Muscle of back (tissue), 3 donors: ENCODE measurements at regions not wholly inside any gene's neighbourhood (a gene's known extent, or its start where the extent isn't known, plus 50 kb on each side); places are given as distances from the start of the nearest gene placed in this dataset.
A peak's percentile ranks its signal among the peaks of the same experiment; 100 is the strongest.

Experiments
- DNase-seq, 3 donors: peaks; one replicate each; pipeline versions ENCODE4 v3.0.0 to v3.0.0-alpha.2; 2013

DNA sequence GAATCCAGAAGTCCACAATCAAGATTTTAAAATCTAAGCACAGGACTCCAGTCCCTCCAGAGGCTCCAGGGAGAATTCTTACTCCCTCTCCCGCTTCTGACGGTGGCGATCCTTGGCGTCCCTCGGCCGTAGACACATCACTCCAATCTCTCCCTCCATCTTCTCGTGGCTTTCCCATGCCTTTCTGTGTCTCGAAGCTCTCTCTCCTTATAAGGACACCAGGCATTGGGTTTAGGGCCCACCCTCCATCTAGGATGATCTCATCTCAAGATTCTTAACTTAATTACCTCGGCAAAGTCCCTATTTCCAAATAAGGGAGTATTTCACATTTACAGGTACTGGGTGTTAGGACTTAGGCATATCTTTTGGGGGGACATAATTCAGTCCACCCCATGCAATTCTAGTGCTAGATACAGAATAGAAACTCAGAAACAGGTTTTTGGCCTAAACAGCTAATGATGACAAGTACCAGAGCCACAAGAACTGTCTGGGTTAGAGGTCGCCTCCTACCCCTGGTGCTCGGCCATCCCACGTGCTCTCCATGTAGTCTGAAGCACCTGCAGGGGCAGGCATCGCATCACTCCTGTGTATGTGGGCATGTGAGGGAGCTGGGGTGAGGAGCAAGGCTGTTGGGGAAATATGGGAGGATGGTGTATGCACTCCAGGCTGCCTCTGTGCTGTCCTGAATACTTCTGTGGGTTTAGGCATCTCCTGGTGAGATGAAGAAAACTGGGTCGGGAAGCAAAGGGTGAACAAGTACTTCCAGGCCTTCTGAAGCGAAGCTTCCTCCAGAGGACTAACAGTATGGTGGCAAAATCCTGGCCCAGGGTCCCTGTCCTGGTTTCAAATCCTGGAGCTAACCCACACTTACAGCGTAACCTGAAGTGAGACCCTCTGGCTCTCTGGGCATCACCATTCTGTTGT is 298.3 kb upstream of the ZMIZ1 start:
- peak in 1 of 3 donors; percentile 3 for DNase-seq

DNA sequence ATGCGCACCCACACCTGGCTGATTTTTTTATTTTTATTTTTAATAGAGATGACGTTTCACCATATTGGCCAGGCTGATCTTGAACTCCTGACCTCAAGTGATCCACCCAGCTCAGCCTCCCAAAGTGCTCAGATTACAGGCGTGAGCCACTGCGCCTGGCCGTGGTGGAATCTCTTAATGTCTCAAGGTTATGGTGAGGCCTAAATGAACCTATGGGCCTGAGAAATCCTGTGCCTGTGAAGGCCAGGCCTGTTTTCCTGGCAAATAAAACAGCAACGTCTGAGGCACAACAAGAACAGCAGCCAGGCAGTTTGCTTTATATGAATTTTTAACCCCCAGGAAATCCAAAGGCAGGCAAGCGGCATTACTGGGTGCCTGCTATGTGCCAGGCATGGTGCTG is 297.5 kb upstream of the ZMIZ1 start:
- DNase-seq: peak in 1 of 3 donors; percentile 66

DNA sequence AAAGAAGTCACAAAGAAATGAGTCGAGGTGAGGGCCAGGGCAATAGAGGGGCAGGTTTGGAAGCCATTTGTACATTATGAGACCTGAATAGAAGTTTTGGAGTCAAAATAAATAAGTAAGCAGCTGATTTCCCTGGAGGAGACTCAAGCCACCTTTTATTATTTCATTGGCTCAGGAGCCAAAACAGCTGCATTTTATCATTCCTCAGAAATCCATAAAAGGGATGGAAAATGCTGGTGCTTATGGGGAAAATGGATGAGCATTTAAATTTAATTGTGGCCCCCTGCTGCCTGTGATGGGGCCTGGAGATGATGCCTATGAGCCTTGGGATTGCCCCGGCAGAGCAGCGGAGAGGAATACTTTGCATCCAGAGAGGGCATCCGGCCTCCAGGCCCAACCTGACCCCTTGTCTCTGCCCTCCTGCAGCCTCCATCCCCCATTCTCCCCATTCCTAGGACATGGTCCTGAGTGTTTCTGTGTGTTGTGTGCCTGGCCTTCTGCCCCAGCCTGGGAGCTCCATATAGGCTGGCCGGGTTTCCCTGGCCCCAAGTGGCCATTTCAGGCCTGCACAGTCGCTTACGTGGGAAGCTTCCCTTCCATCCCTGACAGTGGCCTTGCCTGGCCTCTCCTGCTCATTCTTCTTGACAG is 296.8 kb upstream of the ZMIZ1 start:
- DNase-seq: peak in 2 of 3 donors; percentile 66 to 90

GRCh38 chr10:78772486-78772885 is 296.3 kb upstream of the ZMIZ1 start:
- DNase-seq: no peak

GRCh38 chr10:78772986-78773530 is 295.7 kb upstream of the ZMIZ1 start:
- DNase-seq: no peak

DNA sequence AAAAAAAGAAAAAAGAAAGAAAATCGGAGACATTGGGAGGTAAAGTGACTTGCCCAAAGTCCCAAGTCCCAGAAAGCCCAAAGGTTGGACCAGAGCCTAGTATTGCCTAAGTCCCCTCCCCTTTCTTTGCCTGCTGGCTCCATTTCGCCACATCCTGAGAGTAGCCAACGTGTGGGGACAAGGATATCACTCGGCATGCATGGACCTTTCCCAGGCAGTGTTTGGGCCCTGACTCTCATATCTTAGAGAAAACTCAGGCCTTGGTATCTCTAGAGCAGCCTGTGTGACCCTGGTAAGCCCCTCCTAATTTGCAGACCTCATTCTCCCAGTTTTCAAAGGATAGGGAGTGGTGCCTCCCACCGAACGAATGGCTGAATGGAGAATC is 294.2 kb upstream of the ZMIZ1 start:
- DNase-seq: no peak

GRCh38 chr10:78774999-78775711 is 293.6 kb upstream of the ZMIZ1 start:
- DNase-seq: peak in 1 of 3 donors; percentile 60

GRCh38 chr10:78775891-78776290 is 292.9 kb upstream of the ZMIZ1 start:
- DNase-seq: peak in 1 of 3 donors; percentile 30

- DNase-seq: no peak
Observed at GRCh38 chr10:78776756-78777155, 292.0 kb upstream of the ZMIZ1 start.

GRCh38 chr10:78777466-78777865 is 291.3 kb upstream of the ZMIZ1 start:
- peak in 2 of 3 donors; percentile 70 to 86 for DNase-seq

- DNase-seq: no peak
Observed at GRCh38 chr10:78777867-78778266, 290.9 kb upstream of the ZMIZ1 start.

DNA sequence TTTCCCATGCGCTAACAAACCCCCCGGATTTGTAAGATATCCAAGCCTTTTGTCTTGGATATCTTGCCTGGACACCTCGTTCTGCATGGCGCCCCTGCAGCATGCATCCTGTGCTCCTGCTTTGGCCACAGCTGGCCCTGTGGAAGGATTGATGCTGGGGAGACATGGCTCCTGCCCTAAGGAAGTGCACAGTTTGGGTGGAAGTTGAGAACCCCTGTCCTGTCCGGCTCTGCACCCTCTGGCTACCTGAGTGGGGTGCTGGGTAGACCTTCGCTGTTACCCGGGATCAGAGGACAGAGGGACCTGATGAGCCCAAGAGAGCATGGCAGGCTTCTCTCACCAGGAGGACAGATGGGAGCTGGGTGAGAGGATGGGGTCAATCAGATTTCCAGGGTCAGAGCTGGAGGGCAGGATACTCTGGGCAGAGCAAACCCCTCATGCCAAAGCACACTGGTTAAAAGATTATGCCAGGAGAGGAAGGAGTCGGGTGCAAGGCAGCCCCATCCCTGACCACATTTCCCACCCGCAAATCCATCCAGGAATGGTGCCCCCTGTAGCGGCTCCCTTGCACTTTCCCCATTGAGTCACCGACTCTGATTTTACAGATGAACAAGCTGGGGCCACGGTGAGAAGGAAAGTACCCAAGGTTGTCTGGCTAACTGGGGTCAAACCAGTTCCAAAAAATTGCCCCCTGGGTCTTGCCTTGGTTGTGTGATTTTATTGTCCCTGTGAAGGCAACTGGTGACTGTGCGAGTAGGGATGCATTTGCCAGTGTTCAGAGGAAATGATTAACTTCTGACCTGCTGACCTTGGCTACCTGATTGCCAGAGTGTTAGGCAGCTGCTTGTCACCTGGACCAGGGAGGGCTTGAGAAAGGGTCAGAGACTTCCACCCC is 290.1 kb upstream of the ZMIZ1 start:
- no peak for DNase-seq

GRCh38 chr10:78779339-78779955 is 289.3 kb upstream of the ZMIZ1 start:
- DNase-seq: no peak

DNA sequence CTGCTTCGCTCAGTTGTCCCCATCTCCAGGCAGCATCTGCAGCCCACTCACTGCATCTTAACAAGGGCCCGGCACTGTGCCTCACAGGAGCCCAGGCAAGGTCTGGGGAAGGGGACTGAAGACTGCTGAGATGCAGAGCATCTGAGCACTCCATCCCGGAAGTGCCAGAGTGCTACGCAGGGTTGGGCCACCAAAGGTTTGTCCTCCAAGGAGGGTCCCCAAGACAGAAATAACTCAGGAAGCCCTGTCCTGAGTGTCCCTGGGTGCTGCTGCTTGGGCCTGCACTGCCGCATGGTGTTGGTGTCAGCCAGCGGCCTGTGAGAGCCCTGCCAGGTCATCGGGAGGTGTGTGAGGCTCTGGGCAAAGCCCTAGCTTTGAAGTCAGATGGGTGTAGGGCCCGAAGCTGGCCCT is 288.2 kb upstream of the ZMIZ1 start:
- no peak for DNase-seq

DNA sequence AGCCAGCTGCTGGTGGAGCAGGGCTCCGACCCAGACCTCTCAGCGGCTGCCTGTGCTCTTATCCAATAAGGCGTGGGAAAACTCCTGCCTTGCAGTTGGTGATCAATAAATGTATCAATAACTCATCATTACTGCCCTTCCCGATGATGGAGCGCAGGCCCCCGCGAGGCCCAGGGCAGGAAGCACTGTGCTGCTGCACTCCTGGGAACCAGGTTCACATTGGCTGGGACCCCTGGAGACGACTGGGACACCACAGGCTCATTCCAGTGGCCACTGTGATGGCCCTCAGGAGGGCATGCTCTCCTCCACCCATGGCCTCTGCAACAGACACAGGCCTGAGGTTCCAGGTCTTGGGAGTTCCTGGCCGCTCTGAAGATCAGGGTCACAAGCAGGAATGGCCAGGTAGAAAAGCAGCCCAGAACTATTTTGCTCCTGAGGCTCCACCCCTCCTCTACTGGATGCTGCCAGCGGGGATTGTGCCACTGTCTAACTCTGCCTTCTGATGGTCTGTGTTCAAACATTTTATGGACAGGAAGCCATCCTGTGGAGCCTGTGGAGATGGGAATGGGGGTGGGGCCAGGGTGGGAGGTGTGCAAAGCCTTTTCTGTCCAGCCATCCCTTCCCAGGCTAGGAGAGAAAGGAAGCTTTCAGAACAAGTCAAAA is 287.4 kb upstream of the ZMIZ1 start:
- DNase-seq: no peak

GRCh38 chr10:78781991-78782390 is 286.8 kb upstream of the ZMIZ1 start:
- DNase-seq: no peak

DNA sequence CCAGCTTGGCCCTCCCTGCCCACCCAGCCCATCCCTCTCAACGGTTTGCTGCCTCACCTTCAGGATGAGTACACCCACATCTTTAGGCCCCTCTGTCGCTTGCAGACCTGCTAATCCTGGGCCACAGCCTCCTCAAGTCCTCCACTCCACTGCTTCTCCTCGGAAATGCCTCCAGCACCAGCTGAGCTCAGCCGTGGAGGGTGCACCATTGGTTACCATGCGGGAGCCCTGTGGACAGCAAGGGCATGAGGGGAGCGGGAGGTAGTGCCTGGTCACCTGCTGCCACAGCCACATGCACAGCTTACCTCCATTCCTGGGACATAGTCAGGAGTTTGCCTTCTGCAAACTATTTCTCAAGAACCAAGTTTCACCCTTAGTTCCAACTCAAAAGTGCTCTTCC is 286.3 kb upstream of the ZMIZ1 start:
- DNase-seq: no peak

GRCh38 chr10:78783753-78784152 is 285.0 kb upstream of the ZMIZ1 start:
- no peak for DNase-seq

GRCh38 chr10:78784546-78784945 is 284.2 kb upstream of the ZMIZ1 start:
- DNase-seq: peak in 1 of 3 donors; percentile 88

- DNase-seq: peak in 1 of 3 donors; percentile 62
Observed at GRCh38 chr10:78785066-78785465, 283.7 kb upstream of the ZMIZ1 start.
